Kidney (tissue), 13 donors: ENCODE measurements at regions not wholly inside any gene's neighbourhood (a gene's known extent, or its start where the extent isn't known, plus 50 kb on each side); places are given as distances from the start of the nearest gene placed in this dataset.

Source experiments
- DNase-seq, 5 donors: peaks; one replicate each; pipeline ENCODE4 v3.0.0-alpha.2; 2013 to 2020
- FAIRE-seq: peaks from 2 replicates; lab custom pipeline; 2012; peaks lifted over from hg19 to GRCh38; lab: Jason Lieb, UNC
- H3K27ac ChIP-seq, 2 donors: one replicate each; pipeline ENCODE4 v1.7.0; 2013; ENCODE audit warnings: low read depth in 2 of 2, low read length in 2 of 2, inconsistent platforms in 1 of 2
- H3K27me3 ChIP-seq: one replicate; pipeline ENCODE4 v1.7.1; 2013; ENCODE audit warnings: low read length, inconsistent platforms; ENCODE audit not compliant: control insufficient read depth, insufficient read depth
- H3K36me3 ChIP-seq, 3 donors: one replicate each; pipeline versions ENCODE4 v1.7.0 to v1.7.1; 2013; ENCODE audit warnings: low read length in 3 of 3, control low read depth in 1 of 3, inconsistent platforms in 1 of 3; ENCODE audit not compliant: insufficient read depth in 3 of 3, control insufficient read depth in 2 of 3
- H3K4me1 ChIP-seq, 3 donors: one replicate each; pipeline versions ENCODE4 v1.7.0 to v1.7.1; 2013; ENCODE audit warnings: low read length in 3 of 3, inconsistent platforms in 1 of 3, low read depth in 1 of 3; ENCODE audit not compliant: control insufficient read depth in 2 of 3, insufficient read depth in 2 of 3
- H3K4me3 ChIP-seq, 3 donors: one replicate each; pipeline versions ENCODE4 v1.7.0 to v1.8.1; 2013; ENCODE audit warnings: low read length in 3 of 3, control low read depth in 1 of 3, inconsistent platforms in 1 of 3
- H3K9ac ChIP-seq, 3 donors: one replicate each; pipeline versions ENCODE4 v1.7.0 to v1.7.1; 2013; ENCODE audit warnings: low read length in 3 of 3, control low read depth in 1 of 3, inconsistent platforms in 1 of 3
- H3K9me3 ChIP-seq, 3 donors: one replicate each; pipeline versions ENCODE4 v1.7.0 to v1.7.1; 2013; ENCODE audit warnings: low read length in 3 of 3, control low read depth in 1 of 3, inconsistent platforms in 1 of 3; ENCODE audit not compliant: control insufficient read depth in 2 of 3, insufficient read depth in 1 of 3
- CTCF ChIP-seq: IDR thresholded peaks from 3 replicates; pipeline ENCODE4 v1.5.1; 2012; ENCODE audit warnings: mild to moderate bottlenecking, moderate library complexity, borderline replicate concordance; ENCODE audit not compliant: insufficient read depth; ENCODE audit errors: extremely low read depth
- intact Hi-C: fragments of 100-400 bp; cut with DNase I; formaldehyde crosslinking; loops from one replicate; pipeline ENCODE4 v1.11.1; 2022
- donor health status: control.
- donor health status: control.
- donor health status: control.
- donor health status: control.
- donor health status: control.
- donor health status: DM: yes; HTN: yes; CAD: no.
- donor health status: Normal renal cell carcinoma (clear cell type).

- DNase-seq: no peak
- no peak for FAIRE-seq
- Histone ChIP-seq H3K9ac (no peak overlapping the region), H3K27ac (no peak overlapping the region), H3K36me3 (no peaks in the 10 kb centered on the region), H3K9me3 (no peaks in the 10 kb centered on the region), H3K27me3 (no peaks in the 10 kb centered on the region), H3K4me1 (no peaks in the 10 kb centered on the region), H3K4me3 (no peak overlapping the region)
- TF ChIP-seq CTCF: no peak
- intact Hi-C loops: no loop called here
Measured at GRCh38 chr1:91596474-91596873, 95.8 kb downstream of the CDC7 start.

- intact Hi-C loops: no loop called here
- H3K9me3 ChIP-seq: no peaks in the 10 kb centered on the region
- no peak for TF ChIP-seq CTCF
- FAIRE-seq (no peak), DNase-seq (no peak)
- H3K9ac ChIP-seq: no peak overlapping the region
- H3K27me3 ChIP-seq: no peaks in the 10 kb centered on the region
- H3K36me3 ChIP-seq: no peaks in the 10 kb centered on the region
- H3K4me3 ChIP-seq: no peak overlapping the region
- H3K27ac ChIP-seq: no peak overlapping the region
- H3K4me1 ChIP-seq: no peaks in the 10 kb centered on the region
Measured at GRCh38 chr1:91597215-91597614, 96.6 kb downstream of the CDC7 start.

- H3K4me3 ChIP-seq: no peak overlapping the region
- H3K9me3 ChIP-seq: no peaks in the 10 kb centered on the region
- DNase-seq: peak in 3 of 5 donors; percentile 38 to 66 (median 58)
- intact Hi-C loops: no loop called here
- H3K9ac ChIP-seq: no peak overlapping the region
- no peaks in the 10 kb centered on the region for H3K4me1 ChIP-seq
- TF ChIP-seq CTCF: no peak
- no peaks in the 10 kb centered on the region for H3K27me3 ChIP-seq
- H3K27ac ChIP-seq: no peak overlapping the region
- no peaks in the 10 kb centered on the region for H3K36me3 ChIP-seq
- no peak for FAIRE-seq
Measured at GRCh38 chr1:91600431-91601337, 100.0 kb downstream of the CDC7 start.
